NCI-H345 treated with DMSO at 0.1 percent for 48 hours (cell line): ENCODE measurements at regions not wholly inside any gene's neighbourhood (a gene's known extent, or its start where the extent isn't known, plus 50 kb on each side); places are given as distances from the start of the nearest gene placed in this dataset.
"Not testable (repeated sequence)": the region's sequence is repeated elsewhere in the genome, so short reads cannot be mapped to it uniquely, and the experiment has no call there.

ENCODE experiments used
- DNase-seq: peaks from one replicate; lab custom pipeline; 2025; ENCODE audit not compliant: unreplicated experiment; lab: John Stamatoyannopoulos, UW

GRCh38 chr2:84223191-84223590, 235.9 kb downstream of the SUCLG1 start:
- DNase-seq: no peak

DNA sequence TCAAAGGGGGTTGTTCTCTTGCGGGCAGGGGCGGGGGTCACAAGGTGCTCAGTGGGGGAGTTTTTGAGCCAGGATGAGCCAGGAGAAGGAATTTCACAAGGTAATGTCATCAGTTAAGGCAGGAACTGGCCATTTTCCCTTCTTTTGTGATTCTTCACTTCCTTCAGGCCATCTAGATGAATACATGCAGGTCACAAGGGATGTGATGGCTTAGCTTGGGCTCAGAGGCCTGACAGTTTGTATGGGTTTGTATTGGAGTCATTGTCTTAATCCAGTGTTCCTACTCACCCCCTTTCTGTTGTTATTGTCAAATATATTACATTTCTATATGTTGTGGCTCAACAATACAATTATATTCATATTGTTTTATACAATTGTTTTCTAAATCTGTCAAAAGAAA, 238.0 kb downstream of the SUCLG1 start:
- not testable (repeated sequence) for DNase-seq

GRCh38 chr2:84217456-84217855, 241.6 kb downstream of the SUCLG1 start:
- DNase-seq: no peak

GRCh38 chr2:84214455-84214854, 244.6 kb downstream of the SUCLG1 start:
- DNase-seq: no peak

- DNase-seq: no peak
These were observed 246.3 kb downstream of the SUCLG1 start for GRCh38 chr2:84212611-84213314.

DNA sequence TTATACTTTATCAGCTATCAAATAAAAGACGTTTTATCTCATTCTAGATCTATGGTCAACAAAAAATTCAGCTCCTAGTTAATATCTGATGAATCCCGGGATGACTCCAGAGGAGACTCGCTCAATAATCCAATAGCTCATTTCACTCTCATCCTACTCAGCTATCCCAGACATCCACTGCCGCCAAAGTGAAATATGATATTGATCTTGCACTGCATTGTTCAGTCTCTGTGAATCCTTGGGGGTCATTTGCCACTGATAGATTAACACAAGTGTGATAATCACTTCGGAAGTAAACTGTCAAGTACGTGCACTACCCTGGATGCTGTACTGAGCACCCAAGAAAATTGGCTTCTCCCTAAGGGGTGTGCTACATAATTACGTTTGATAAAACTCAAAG, 249.1 kb downstream of the SUCLG1 start:
- DNase-seq: no peak

GRCh38 chr2:84204995-84205394, 254.1 kb downstream of the SUCLG1 start:
- DNase-seq: no peak

GRCh38 chr2:84202166-84202565, 256.9 kb downstream of the SUCLG1 start:
- DNase-seq: no peak

- DNase-seq: no peak
These were observed 257.9 kb downstream of the SUCLG1 start for GRCh38 chr2:84201158-84201557.

DNA sequence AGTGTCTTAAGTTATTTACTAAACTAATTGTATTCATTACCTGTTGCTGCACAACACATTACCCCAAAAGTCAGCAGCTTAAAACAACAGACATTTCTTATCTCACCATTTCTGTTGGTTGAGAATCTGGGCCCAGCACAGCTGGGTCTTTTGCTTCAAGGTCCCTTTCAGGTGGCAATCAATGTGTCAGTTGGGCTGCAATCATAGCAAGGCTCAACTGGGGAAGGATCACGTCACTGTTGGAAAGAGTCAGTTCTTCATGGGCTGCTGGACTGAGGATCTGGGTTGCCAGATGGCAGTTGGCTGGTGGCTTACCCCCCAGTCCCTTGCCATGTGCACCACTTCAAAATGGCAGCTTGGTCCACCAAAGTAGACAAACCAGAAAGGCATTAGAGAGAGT, 261.2 kb downstream of the SUCLG1 start:
- no peak for DNase-seq

- no peak for DNase-seq
These were observed 264.0 kb downstream of the SUCLG1 start for GRCh38 chr2:84194949-84195644.

GRCh38 chr2:84194181-84194580, 264.9 kb downstream of the SUCLG1 start:
- DNase-seq: no peak

DNA sequence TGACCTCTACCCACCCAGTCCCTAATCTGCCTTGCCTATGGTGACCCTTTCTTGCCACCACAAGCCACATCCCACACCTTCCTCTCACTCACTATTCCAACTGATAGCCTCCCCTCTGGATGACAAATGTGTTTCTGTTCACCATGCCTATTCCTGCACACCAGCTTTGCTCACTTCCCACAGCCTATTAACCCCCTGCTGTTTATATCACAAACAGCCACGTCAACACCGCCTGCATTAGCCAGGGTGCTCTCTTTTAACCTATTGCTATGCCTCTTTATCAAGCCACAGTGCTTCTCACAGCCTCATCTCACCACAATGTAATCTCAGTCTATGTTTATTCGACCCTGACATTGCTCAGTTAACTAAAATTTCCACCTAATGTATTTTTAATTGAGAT, 271.8 kb downstream of the SUCLG1 start:
- DNase-seq: no peak

- DNase-seq: no peak
These were observed 277.2 kb downstream of the SUCLG1 start for GRCh38 chr2:84181927-84182326.

DNA sequence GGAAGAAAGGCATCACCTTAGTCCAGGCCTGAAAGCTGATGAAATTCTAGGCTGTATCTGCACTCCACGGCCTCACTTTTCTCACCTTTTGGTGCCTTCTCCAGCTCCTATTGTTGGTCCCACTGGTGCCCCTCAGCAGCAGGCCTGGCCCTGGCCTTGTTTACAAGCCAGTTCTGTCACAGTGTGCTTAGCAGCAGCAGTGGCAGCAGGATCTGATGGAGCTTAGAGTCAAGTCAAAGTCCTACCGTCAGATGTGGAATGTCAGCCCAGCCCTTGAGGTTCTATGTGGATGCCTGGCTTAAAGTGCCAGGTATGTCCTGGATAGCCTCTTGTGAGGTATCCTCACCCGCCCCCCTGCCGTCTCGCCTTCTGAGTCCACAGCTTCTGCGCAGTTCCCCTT, 281.3 kb downstream of the SUCLG1 start:
- no peak for DNase-seq

DNA sequence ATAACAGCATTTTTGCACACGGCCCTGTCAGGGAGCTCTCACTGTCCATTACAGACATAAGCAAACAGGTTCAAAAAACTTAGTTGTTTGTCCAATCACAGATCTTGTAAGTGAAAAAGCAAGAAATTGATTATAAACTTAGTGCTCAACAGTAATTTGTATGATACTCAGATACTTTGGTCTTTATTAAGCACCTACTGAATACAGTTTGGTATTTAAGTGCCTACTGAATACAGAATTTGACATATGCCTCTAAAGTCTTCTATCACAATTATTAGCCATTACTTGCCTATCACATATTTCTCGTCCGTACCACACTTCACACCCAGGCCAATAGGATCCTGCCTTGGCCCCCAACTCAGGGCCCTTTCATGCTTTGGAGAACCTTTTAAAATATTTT, 283.1 kb downstream of the SUCLG1 start:
- DNase-seq: no peak

DNA sequence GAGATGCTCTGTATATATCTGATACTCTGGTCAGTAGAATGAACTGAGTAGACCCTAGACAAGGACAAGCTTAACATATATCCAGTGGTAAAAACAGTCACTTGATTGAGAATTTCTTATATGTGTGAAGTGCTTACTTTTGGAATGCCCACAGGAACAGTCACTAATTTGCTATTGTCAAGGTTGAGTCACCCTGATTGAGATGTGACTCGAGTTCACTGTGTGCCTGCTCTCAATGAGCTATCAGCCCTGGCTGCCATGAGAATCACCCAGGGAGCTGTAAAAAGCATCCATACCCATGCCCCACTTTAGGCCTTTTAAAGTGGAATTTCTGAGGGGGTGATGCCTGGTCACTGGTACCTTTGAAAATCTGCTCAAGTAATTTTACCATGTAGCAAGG, 283.7 kb downstream of the SUCLG1 start:
- no peak for DNase-seq

- no peak for DNase-seq
These were observed 286.0 kb downstream of the SUCLG1 start for GRCh38 chr2:84173041-84173440.

GRCh38 chr2:84170979-84171378, 288.1 kb downstream of the SUCLG1 start:
- DNase-seq: no peak

- no peak for DNase-seq
These were observed 289.2 kb downstream of the SUCLG1 start for GRCh38 chr2:84169871-84170270.

DNA sequence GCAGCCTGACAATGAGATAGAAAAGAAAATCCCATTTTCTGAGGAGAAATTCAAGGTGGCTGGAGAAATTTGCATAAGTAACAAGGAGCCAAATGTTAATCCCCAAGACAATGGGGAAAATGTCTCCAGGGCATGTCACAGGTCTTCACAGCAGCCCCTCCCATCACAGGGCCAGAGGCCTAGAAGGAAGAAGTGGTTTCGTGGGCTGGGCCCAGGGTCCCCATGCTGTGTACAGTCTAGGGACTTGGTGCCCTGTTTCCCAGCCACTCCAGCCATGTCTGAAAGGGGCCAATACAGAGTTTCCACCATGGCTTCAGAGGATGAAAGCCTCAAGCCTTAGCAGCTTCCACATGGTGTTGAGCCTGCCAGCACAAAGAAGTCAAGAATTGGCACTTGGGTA, 290.5 kb downstream of the SUCLG1 start:
- not testable (repeated sequence) for DNase-seq

DNA sequence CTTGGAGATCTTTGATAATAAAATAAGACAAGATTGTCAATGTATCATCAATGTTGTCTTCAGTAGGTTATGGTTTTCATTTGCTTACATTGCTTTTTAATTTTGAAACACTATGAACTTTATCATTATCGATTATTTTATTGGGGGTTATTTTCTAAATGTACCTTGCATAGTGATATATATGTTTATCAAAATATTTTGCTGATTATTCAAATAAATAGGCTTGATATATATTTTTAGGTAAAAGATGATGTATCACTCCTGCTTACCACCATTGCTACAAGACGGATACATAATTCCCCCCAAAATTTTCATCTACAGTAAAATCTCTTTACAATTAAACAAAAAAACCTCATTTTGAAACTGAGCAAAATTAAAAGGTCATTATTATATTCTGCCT, 293.8 kb downstream of the SUCLG1 start:
- DNase-seq: no peak

GRCh38 chr2:84160453-84160852, 298.6 kb downstream of the SUCLG1 start:
- peak; percentile 95 for DNase-seq
